Dendritic cell treated with granulocyte-macrophage colony-stimulating factor and Interleukin-4, amounts not matched to agents 40 ng/mL and 50 ng/mL, for 4 days (primary cell): ENCODE measurements at regions not wholly inside any gene's neighbourhood (a gene's known extent, or its start where the extent isn't known, plus 50 kb on each side); places are given as distances from the start of the nearest gene placed in this dataset.
"Not testable (repeated sequence)": the region's sequence is repeated elsewhere in the genome, so short reads cannot be mapped to it uniquely, and the experiment has no call there.

Experiments used
- H3K27ac Mint-ChIP-seq: one replicate; pipeline ENCODE4 v1.8.0; 2022; ENCODE audit warnings: mild to moderate bottlenecking, mixed read lengths
- H3K27me3 Mint-ChIP-seq: one replicate; pipeline ENCODE4 v1.8.0; 2022; ENCODE audit warnings: mild to moderate bottlenecking, mixed read lengths
- H3K36me3 Mint-ChIP-seq: one replicate; pipeline ENCODE4 v1.8.0; 2022; ENCODE audit warnings: low read depth, mixed read lengths
- H3K4me1 Mint-ChIP-seq: one replicate; pipeline ENCODE4 v1.8.0; 2022; ENCODE audit warnings: low read depth, mixed read lengths
- H3K4me3 Mint-ChIP-seq: one replicate; pipeline ENCODE4 v1.8.0; 2022; ENCODE audit warnings: mild to moderate bottlenecking, moderate library complexity, mixed read lengths
- H3K9me3 Mint-ChIP-seq: one replicate; pipeline ENCODE4 v1.8.0; 2022; ENCODE audit warnings: mixed read lengths
- intact Hi-C: fragments of 100-400 bp; cut with micrococcal nuclease; formaldehyde crosslinking; loops from one replicate; pipeline ENCODE4 v1.15.0; 2022

GRCh38 chr11:24389575-24389974 is 107.3 kb upstream of the LUZP2 start:
- Mint-ChIP-seq H3K4me1 (no peaks in the 10 kb centered on the region), H3K9me3 (no peaks in the 10 kb centered on the region), H3K27me3 (no peaks in the 10 kb centered on the region), H3K4me3 (no peak overlapping the region), H3K27ac (no peak overlapping the region), H3K36me3 (no peaks in the 10 kb centered on the region)
- intact Hi-C loops: no loop called here

- H3K9me3 Mint-ChIP-seq: no peaks in the 10 kb centered on the region
- intact Hi-C loops: no loop called here
Measured at GRCh38 chr11:24390016-24390415, 106.8 kb upstream of the LUZP2 start.

GRCh38 chr11:24390762-24391161 is 106.1 kb upstream of the LUZP2 start:
- H3K4me3 Mint-ChIP-seq: no peak overlapping the region
- no peaks in the 10 kb centered on the region for H3K36me3 Mint-ChIP-seq
- H3K9me3 Mint-ChIP-seq: no peaks in the 10 kb centered on the region
- H3K27ac Mint-ChIP-seq: no peak overlapping the region
- H3K4me1 Mint-ChIP-seq: no peaks in the 10 kb centered on the region
- intact Hi-C loops: no loop called here
- no peaks in the 10 kb centered on the region for H3K27me3 Mint-ChIP-seq

More at GRCh38 chr11:24390016-24390415, 106.8 kb upstream of the LUZP2 start:
- Mint-ChIP-seq H3K27ac (no peak overlapping the region), H3K4me3 (no peak overlapping the region), H3K36me3 (no peaks in the 10 kb centered on the region), H3K4me1 (no peaks in the 10 kb centered on the region), H3K27me3 (no peaks in the 10 kb centered on the region)

- Mint-ChIP-seq H3K9me3 (no peaks in the 10 kb centered on the region), H3K4me3 (no peak overlapping the region), H3K27me3 (no peaks in the 10 kb centered on the region), H3K36me3 (no peaks in the 10 kb centered on the region), H3K4me1 (no peaks in the 10 kb centered on the region), H3K27ac (no peak overlapping the region)
- intact Hi-C loops: no loop called here
Measured at GRCh38 chr11:24391167-24391566, 105.7 kb upstream of the LUZP2 start.

DNA sequence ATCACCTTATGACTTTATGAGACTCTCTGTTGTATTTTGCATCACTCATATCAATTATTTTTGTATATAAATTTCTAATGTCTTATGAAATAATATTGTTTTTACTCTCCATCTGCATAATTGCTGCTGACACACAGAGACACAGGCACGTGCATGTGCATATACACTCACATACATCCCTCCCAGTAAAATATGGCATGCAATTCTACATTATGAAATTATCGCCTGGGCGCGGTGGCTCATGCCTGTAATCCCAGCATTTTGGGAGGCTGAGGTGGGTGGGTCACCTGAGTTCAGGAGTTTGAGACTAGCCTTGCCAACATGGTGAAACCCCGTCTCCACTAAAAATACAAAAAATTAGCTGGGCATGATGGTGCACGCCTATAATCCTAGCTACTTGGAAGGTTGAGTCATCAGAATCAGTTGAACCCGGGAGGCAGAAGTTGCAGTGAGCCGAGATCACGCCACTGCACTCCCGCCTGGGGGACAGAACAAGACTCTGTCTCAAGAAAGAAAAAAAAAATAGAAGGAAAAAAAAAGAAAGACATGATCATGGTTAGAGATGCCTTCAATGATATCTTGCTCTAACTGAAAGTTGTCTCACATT is 96.7 kb upstream of the LUZP2 start:
- H3K27ac Mint-ChIP-seq: no peak overlapping the region
- intact Hi-C loops: no loop called here
- no peaks in the 10 kb centered on the region for H3K4me1 Mint-ChIP-seq
- H3K9me3 Mint-ChIP-seq: no peaks in the 10 kb centered on the region
- H3K4me3 Mint-ChIP-seq: no peak overlapping the region
- no peaks in the 10 kb centered on the region for H3K36me3 Mint-ChIP-seq
- H3K27me3 Mint-ChIP-seq: no peaks in the 10 kb centered on the region

DNA sequence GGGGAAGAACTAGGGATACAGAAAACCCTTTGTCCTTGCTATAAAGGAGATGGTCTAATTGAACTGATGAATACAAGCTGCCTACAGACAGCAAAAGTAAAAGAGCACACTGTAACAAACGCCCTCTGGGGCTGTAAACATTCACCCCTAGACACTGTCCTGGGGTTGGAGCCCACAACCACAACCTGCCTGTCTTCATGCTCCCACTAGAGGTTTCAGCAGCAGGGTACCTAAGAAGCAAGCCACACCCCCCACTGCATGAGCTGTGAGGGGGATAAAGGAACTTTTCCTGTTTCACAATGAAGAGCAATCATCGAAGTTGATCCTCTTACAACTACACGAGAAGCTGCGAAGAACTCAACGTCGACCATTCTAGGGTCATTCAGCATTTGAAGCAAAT is 90.5 kb upstream of the LUZP2 start:
- Mint-ChIP-seq H3K9me3 (peaks cover 11% of the 10 kb centered on the region), H3K27me3 (no peaks in the 10 kb centered on the region), H3K36me3 (no peaks in the 10 kb centered on the region), H3K4me1 (no peaks in the 10 kb centered on the region), H3K4me3 (no peak overlapping the region), H3K27ac (no peak overlapping the region)
- intact Hi-C loops: no loop called here

DNA sequence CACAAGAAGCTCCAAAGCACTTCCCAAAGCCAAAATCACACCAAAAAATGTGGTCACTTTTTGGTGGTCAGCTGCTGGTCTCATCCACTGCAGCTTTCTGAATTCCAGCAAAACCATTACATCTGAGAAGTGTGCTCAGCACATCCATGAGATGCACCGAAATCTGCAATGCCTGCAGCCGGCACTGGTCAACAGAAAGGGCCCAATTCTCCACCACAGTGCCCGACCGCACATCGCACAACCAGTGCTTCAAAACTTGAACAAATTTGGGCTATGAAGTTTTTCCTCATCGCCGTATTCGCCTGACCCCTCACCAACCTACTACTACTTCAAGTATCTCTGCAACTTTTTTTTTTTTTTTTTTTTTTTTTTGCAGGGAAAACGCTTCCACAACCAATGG is 89.9 kb upstream of the LUZP2 start:
- H3K4me3 Mint-ChIP-seq: no peak overlapping the region
- H3K4me1 Mint-ChIP-seq: no peaks in the 10 kb centered on the region
- H3K27ac Mint-ChIP-seq: no peak overlapping the region
- intact Hi-C loops: no loop called here
- no peaks in the 10 kb centered on the region for H3K36me3 Mint-ChIP-seq
- H3K9me3 Mint-ChIP-seq: peaks cover 11% of the 10 kb centered on the region
- no peaks in the 10 kb centered on the region for H3K27me3 Mint-ChIP-seq

DNA sequence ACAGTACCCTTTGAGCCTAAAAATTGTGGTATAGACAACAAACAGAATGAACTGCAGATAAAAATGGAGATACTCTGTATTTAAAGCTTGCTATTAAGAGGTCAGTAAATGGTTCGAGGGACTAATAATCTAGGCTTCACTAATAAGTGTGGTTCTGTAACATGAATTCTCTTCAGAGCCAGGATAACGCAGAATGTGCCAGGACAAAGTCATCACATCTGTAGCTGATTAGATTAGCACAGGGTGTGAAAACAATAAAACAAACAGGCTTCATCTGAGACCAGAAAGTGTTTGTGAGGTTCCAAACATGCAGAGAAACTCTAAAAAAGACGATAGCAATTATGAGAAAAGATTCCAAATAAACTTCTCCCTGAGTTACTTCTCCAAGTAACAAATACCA is 89.1 kb upstream of the LUZP2 start:
- Mint-ChIP-seq H3K4me1 (no peaks in the 10 kb centered on the region), H3K36me3 (no peaks in the 10 kb centered on the region), H3K9me3 (peaks cover 11% of the 10 kb centered on the region), H3K27ac (no peak overlapping the region), H3K27me3 (no peaks in the 10 kb centered on the region), H3K4me3 (no peak overlapping the region)
- intact Hi-C loops: no loop called here

GRCh38 chr11:24408202-24408601 is 88.7 kb upstream of the LUZP2 start:
- peaks cover 11% of the 10 kb centered on the region for H3K9me3 Mint-ChIP-seq

GRCh38 chr11:24411791-24412190 is 85.1 kb upstream of the LUZP2 start:
- H3K4me1 Mint-ChIP-seq: no peaks in the 10 kb centered on the region
- intact Hi-C loops: no loop called here
- no peaks in the 10 kb centered on the region for H3K36me3 Mint-ChIP-seq
- no peak overlapping the region for H3K27ac Mint-ChIP-seq
- peaks cover 21% of the 10 kb centered on the region for H3K9me3 Mint-ChIP-seq
- no peak overlapping the region for H3K4me3 Mint-ChIP-seq
- H3K27me3 Mint-ChIP-seq: no peaks in the 10 kb centered on the region

More at GRCh38 chr11:24408202-24408601, 88.7 kb upstream of the LUZP2 start:
- H3K27me3 Mint-ChIP-seq: no peaks in the 10 kb centered on the region
- H3K36me3 Mint-ChIP-seq: no peaks in the 10 kb centered on the region
- intact Hi-C loops: no loop called here
- H3K27ac Mint-ChIP-seq: no peak overlapping the region
- no peaks in the 10 kb centered on the region for H3K4me1 Mint-ChIP-seq
- H3K4me3 Mint-ChIP-seq: no peak overlapping the region

- Mint-ChIP-seq H3K36me3 (no peaks in the 10 kb centered on the region), H3K4me1 (no peaks in the 10 kb centered on the region), H3K27me3 (no peaks in the 10 kb centered on the region), H3K4me3 (no peak overlapping the region), H3K9me3 (peaks cover 23% of the 10 kb centered on the region), H3K27ac (no peak overlapping the region)
- intact Hi-C loops: no loop called here
Measured at GRCh38 chr11:24412722-24413121, 84.1 kb upstream of the LUZP2 start.

- intact Hi-C loops: no loop called here
Measured at GRCh38 chr11:24413391-24413790, 83.5 kb upstream of the LUZP2 start.

DNA sequence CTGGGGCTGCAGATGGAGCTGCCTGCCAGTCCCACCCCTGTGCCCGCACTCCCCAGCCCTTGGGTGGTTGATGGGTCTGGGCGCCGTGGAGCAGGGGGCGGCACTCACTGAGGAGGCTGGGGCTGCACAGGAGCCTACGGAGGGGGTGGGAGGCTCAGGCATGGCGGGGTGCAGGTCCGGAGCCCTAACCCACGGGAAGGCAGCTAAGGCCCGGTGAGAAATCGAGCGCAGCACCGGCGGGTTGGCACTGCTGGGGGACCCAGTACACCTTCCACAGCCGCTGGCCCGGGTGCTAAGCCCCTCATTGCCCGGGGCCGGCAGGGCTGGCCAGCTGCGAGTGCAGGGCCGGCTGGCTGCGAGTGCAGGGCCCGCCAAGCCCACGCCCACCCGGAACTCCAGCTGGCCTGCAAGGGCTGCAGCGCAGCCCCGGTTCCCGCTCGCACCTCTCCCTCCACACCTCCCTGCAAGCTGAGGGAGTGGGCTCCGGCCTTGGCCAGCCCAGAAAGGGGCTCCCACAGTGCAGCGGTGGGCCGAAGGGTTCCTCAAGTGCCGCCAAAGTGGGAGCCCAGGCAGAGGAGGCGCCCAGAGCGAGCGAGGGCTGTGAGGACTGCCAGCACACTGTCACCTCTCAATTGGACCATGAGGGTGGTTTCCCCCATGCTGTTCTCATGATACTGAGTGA is 80.8 kb upstream of the LUZP2 start:
- H3K27ac Mint-ChIP-seq, H3K36me3 Mint-ChIP-seq, intact Hi-C loops, H3K4me3 Mint-ChIP-seq, H3K27me3 Mint-ChIP-seq, H3K4me1 Mint-ChIP-seq: not testable (repeated sequence)
- H3K9me3 Mint-ChIP-seq: peaks cover 23% of the 10 kb centered on the region

More at GRCh38 chr11:24413391-24413790, 83.5 kb upstream of the LUZP2 start:
- no peak overlapping the region for H3K27ac Mint-ChIP-seq
- H3K4me1 Mint-ChIP-seq: no peaks in the 10 kb centered on the region
- H3K27me3 Mint-ChIP-seq: no peaks in the 10 kb centered on the region
- H3K36me3 Mint-ChIP-seq: no peaks in the 10 kb centered on the region
- H3K4me3 Mint-ChIP-seq: no peak overlapping the region
- H3K9me3 Mint-ChIP-seq: peaks cover 23% of the 10 kb centered on the region

DNA sequence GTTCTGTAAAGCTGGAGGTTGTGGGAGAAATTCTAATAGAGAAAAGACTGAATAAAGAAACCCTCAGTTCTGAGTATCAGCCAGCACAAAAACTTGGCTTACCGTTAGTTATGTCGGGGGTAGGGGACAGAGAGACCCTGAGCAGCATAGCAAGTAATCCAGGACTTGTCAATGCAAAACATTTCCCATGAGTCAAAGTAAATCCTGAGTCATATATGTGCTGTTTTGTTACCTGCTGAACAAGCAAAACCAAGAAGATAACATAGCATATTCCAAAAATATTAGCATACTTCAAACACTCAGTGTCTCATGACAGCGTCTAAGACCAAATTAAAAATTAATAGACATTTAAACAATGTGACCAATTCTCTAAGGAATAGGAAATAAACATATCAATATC is 75.1 kb upstream of the LUZP2 start:
- Mint-ChIP-seq H3K9me3 (peaks cover 3% of the 10 kb centered on the region), H3K36me3 (no peaks in the 10 kb centered on the region), H3K4me3 (no peak overlapping the region), H3K27me3 (no peaks in the 10 kb centered on the region), H3K4me1 (no peaks in the 10 kb centered on the region), H3K27ac (no peak overlapping the region)
- intact Hi-C loops: loop anchor here (1.0 kb wide), 1 partner anchor 10 kb away; no protein-coding TSS in a partner anchor

DNA sequence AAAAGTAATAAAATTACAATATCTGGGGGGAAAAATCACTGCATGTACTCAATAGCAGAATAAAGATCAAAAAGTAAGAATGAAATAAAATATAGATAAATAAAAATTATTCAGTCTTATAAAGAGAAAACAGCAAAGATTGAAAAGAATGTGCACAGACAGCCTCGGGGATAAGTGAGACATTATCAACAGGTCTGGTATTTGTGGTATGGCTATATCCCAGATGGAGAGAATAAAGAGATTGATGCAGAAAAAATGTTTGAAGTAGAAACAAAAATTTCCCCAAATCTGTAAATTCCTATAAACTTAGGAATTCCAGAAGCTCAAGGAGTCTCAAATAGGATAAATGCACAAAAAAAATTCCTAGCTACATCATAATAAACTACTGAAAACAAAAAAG is 74.5 kb upstream of the LUZP2 start:
- no peaks in the 10 kb centered on the region for H3K36me3 Mint-ChIP-seq
- H3K27ac Mint-ChIP-seq: no peak overlapping the region
- no peak overlapping the region for H3K4me3 Mint-ChIP-seq
- intact Hi-C loops: no loop called here
- H3K9me3 Mint-ChIP-seq: no peaks in the 10 kb centered on the region
- H3K4me1 Mint-ChIP-seq: no peaks in the 10 kb centered on the region
- H3K27me3 Mint-ChIP-seq: no peaks in the 10 kb centered on the region
